ENCODE measurements at regions not wholly inside any gene's neighbourhood (a gene's known extent, or its start where the extent isn't known, plus 50 kb on each side); places are given as distances from the start of the nearest gene placed in this dataset.

- in situ Hi-C loops (cut with HindIII; ENCODE audit: low pct_unique_long_range_greater_than_20kb, low sequenced_read_pairs), result no loop called here
- DNase-seq (ENCODE audit: low read depth, low spot score), result no peak
These were observed 132.2 kb upstream of the TNFAIP3 start for GRCh38 chr6:137734875-137735182.

GRCh38 chr6:137736048-137736818, 130.8 kb upstream of the TNFAIP3 start:
- in situ Hi-C loops (cut with HindIII; ENCODE audit: low pct_unique_long_range_greater_than_20kb, low sequenced_read_pairs), result no loop called here
- DNase-seq (ENCODE audit: low read depth, low spot score), result no peak

GRCh38 chr6:137736911-137737310, 130.1 kb upstream of the TNFAIP3 start:
- DNase-seq (ENCODE audit: low read depth, low spot score), result no peak
- in situ Hi-C loops (cut with HindIII; ENCODE audit: low pct_unique_long_range_greater_than_20kb, low sequenced_read_pairs), result no loop called here

GRCh38 chr6:137737836-137738596, 129.0 kb upstream of the TNFAIP3 start:
- DNase-seq (ENCODE audit: low read depth, low spot score), result no peak
- in situ Hi-C loops (cut with HindIII; ENCODE audit: low pct_unique_long_range_greater_than_20kb, low sequenced_read_pairs), result no loop called here

- in situ Hi-C loops (cut with HindIII; ENCODE audit: low pct_unique_long_range_greater_than_20kb, low sequenced_read_pairs), result no loop called here
These were observed 128.0 kb upstream of the TNFAIP3 start for GRCh38 chr6:137738931-137739504.

GRCh38 chr6:137739544-137739943, 127.5 kb upstream of the TNFAIP3 start:
- in situ Hi-C loops (cut with HindIII; ENCODE audit: low pct_unique_long_range_greater_than_20kb, low sequenced_read_pairs), result no loop called here
- no peak for DNase-seq (ENCODE audit: low read depth, low spot score)

More at GRCh38 chr6:137738931-137739504, 128.0 kb upstream of the TNFAIP3 start:
- no peak for DNase-seq (ENCODE audit: low read depth, low spot score)

- in situ Hi-C loops (cut with HindIII; ENCODE audit: low pct_unique_long_range_greater_than_20kb, low sequenced_read_pairs), result no loop called here
- no peak for DNase-seq (ENCODE audit: low read depth, low spot score)
These were observed 126.8 kb upstream of the TNFAIP3 start for GRCh38 chr6:137740091-137740755.

- no peak for DNase-seq (ENCODE audit: low read depth, low spot score)
- in situ Hi-C loops (cut with HindIII; ENCODE audit: low pct_unique_long_range_greater_than_20kb, low sequenced_read_pairs), result no loop called here
These were observed 125.9 kb upstream of the TNFAIP3 start for GRCh38 chr6:137740967-137741761.

GRCh38 chr6:137743493-137743892, 123.6 kb upstream of the TNFAIP3 start:
- in situ Hi-C loops (cut with HindIII; ENCODE audit: low pct_unique_long_range_greater_than_20kb, low sequenced_read_pairs), result no loop called here
- DNase-seq (ENCODE audit: low read depth, low spot score), result no peak

GRCh38 chr6:137744877-137745276, 122.2 kb upstream of the TNFAIP3 start:
- in situ Hi-C loops (cut with HindIII; ENCODE audit: low pct_unique_long_range_greater_than_20kb, low sequenced_read_pairs), result no loop called here

GRCh38 chr6:137745321-137745720, 121.7 kb upstream of the TNFAIP3 start:
- no peak for DNase-seq (ENCODE audit: low read depth, low spot score)
- in situ Hi-C loops (cut with HindIII; ENCODE audit: low pct_unique_long_range_greater_than_20kb, low sequenced_read_pairs), result no loop called here

More at GRCh38 chr6:137744877-137745276, 122.2 kb upstream of the TNFAIP3 start:
- no peak for DNase-seq (ENCODE audit: low read depth, low spot score)

- no peak for DNase-seq (ENCODE audit: low read depth, low spot score)
- in situ Hi-C loops (cut with HindIII; ENCODE audit: low pct_unique_long_range_greater_than_20kb, low sequenced_read_pairs), result no loop called here
These were observed 120.8 kb upstream of the TNFAIP3 start for GRCh38 chr6:137746264-137746663.

- in situ Hi-C loops (cut with HindIII; ENCODE audit: low pct_unique_long_range_greater_than_20kb, low sequenced_read_pairs), result no loop called here
- peak; percentile 26 for DNase-seq (ENCODE audit: low read depth, low spot score)
These were observed 117.3 kb upstream of the TNFAIP3 start for GRCh38 chr6:137749696-137750211.

- in situ Hi-C loops (cut with HindIII; ENCODE audit: low pct_unique_long_range_greater_than_20kb, low sequenced_read_pairs), result no loop called here
- no peak for DNase-seq (ENCODE audit: low read depth, low spot score)
These were observed 116.8 kb upstream of the TNFAIP3 start for GRCh38 chr6:137750297-137750696.

- in situ Hi-C loops (cut with HindIII; ENCODE audit: low pct_unique_long_range_greater_than_20kb, low sequenced_read_pairs), result no loop called here
These were observed 115.1 kb upstream of the TNFAIP3 start for GRCh38 chr6:137751768-137752560.

GRCh38 chr6:137754366-137754765, 112.7 kb upstream of the TNFAIP3 start:
- no peak for DNase-seq (ENCODE audit: low read depth, low spot score)
- in situ Hi-C loops (cut with HindIII; ENCODE audit: low pct_unique_long_range_greater_than_20kb, low sequenced_read_pairs), result no loop called here

More at GRCh38 chr6:137751768-137752560, 115.1 kb upstream of the TNFAIP3 start:
- no peak for DNase-seq (ENCODE audit: low read depth, low spot score)

- in situ Hi-C loops (cut with HindIII; ENCODE audit: low pct_unique_long_range_greater_than_20kb, low sequenced_read_pairs), result no loop called here
These were observed 112.2 kb upstream of the TNFAIP3 start for GRCh38 chr6:137754866-137755265.

More at GRCh38 chr6:137754866-137755265, 112.2 kb upstream of the TNFAIP3 start:
- DNase-seq (ENCODE audit: low read depth, low spot score), result no peak
